Femur (tissue), 1 donor: ENCODE measurements at regions not wholly inside any gene's neighbourhood (a gene's known extent, or its start where the extent isn't known, plus 50 kb on each side); places are given as distances from the start of the nearest gene placed in this dataset.
"Not testable (repeated sequence)": the region's sequence is repeated elsewhere in the genome, so short reads cannot be mapped to it uniquely, and the experiment has no call there.

Source experiments
- DNase-seq: peaks from one replicate; pipeline ENCODE4 v3.0.0-alpha.2; 2017

- not testable (repeated sequence) for DNase-seq
Measured at GRCh38 chr9:85792057-85792456, 50.3 kb upstream of the AGTPBP1 start.

GRCh38 chr9:85802978-85803695 is 61.4 kb upstream of the AGTPBP1 start:
- not testable (repeated sequence) for DNase-seq

- not testable (repeated sequence) for DNase-seq
Measured at GRCh38 chr9:85804847-85805133, 63.0 kb upstream of the AGTPBP1 start.

GRCh38 chr9:85805134-85806005 is 63.6 kb upstream of the AGTPBP1 start:
- DNase-seq = peak; percentile 91

GRCh38 chr9:85808329-85808728 is 66.6 kb upstream of the AGTPBP1 start:
- DNase-seq = not testable (repeated sequence)

- not testable (repeated sequence) for DNase-seq
Measured at GRCh38 chr9:85813388-85813787, 71.6 kb upstream of the AGTPBP1 start.

GRCh38 chr9:85814800-85815199 is 73.0 kb upstream of the AGTPBP1 start:
- DNase-seq = not testable (repeated sequence)

- DNase-seq = not testable (repeated sequence)
Measured at GRCh38 chr9:85818971-85819370, 77.2 kb upstream of the AGTPBP1 start.

- not testable (repeated sequence) for DNase-seq
Measured at GRCh38 chr9:85820598-85820997, 78.8 kb upstream of the AGTPBP1 start.

- not testable (repeated sequence) for DNase-seq
Measured at GRCh38 chr9:85824949-85825348, 83.2 kb upstream of the AGTPBP1 start.

GRCh38 chr9:85834591-85834990 is 92.8 kb upstream of the AGTPBP1 start:
- DNase-seq = not testable (repeated sequence)

GRCh38 chr9:85843949-85844348 is 97.0 kb upstream of the NAA35 start:
- not testable (repeated sequence) for DNase-seq

- not testable (repeated sequence) for DNase-seq
Measured at GRCh38 chr9:85847782-85848181, 93.2 kb upstream of the NAA35 start.

GRCh38 chr9:85858056-85858750 is 82.7 kb upstream of the NAA35 start:
- DNase-seq = no peak

- DNase-seq = no peak
Measured at GRCh38 chr9:85859765-85860164, 81.2 kb upstream of the NAA35 start.

- DNase-seq = not testable (repeated sequence)
Measured at GRCh38 chr9:85861882-85862281, 79.1 kb upstream of the NAA35 start.

- no peak for DNase-seq
Measured at GRCh38 chr9:85863875-85864274, 77.1 kb upstream of the NAA35 start.

GRCh38 chr9:85871008-85871407 is 69.9 kb upstream of the NAA35 start:
- no peak for DNase-seq

GRCh38 chr9:85871683-85872082 is 69.3 kb upstream of the NAA35 start:
- DNase-seq = not testable (repeated sequence)

GRCh38 chr9:85872463-85872862 is 68.5 kb upstream of the NAA35 start:
- no peak for DNase-seq

GRCh38 chr9:85876628-85877027 is 64.3 kb upstream of the NAA35 start:
- no peak for DNase-seq

- DNase-seq = not testable (repeated sequence)
Measured at GRCh38 chr9:85878872-85879597, 61.9 kb upstream of the NAA35 start.

GRCh38 chr9:85880507-85880906 is 60.4 kb upstream of the NAA35 start:
- not testable (repeated sequence) for DNase-seq
